ENCODE measurements at regions not wholly inside any gene's neighbourhood (a gene's known extent, or its start where the extent isn't known, plus 50 kb on each side); places are given as distances from the start of the nearest gene placed in this dataset.

- no peak for ATAC-seq
- H3K36me3 ChIP-seq, result no peaks in the 10 kb centered on the region
- H3K4me1 ChIP-seq, result no peaks in the 10 kb centered on the region
- H3K4me3 ChIP-seq, result no peak overlapping the region
- H3K27ac ChIP-seq, result no peak overlapping the region
- TF ChIP-seq CTCF (IDR thresholded peaks at IDR 0.05) (no peak), POLR2AphosphoS5 (IDR thresholded peaks at IDR 0.05) (no peak)
- H3K27me3 ChIP-seq, result no peaks in the 10 kb centered on the region
- H3K9me3 ChIP-seq, result no peaks in the 10 kb centered on the region
- 75 to 77% methylated on average over 6 to 7 of the region's 7 CpGs for WGBS, 2 donors (ENCODE audit: low coverage in 1 of 2)
Observed at GRCh38 chr4:186808630-186809018, 85.0 kb upstream of the FAT1 start.

- Histone ChIP-seq H3K4me1 (no peaks in the 10 kb centered on the region), H3K36me3 (no peaks in the 10 kb centered on the region), H3K27ac (no peak overlapping the region), H3K4me3 (no peak overlapping the region), H3K9me3 (no peaks in the 10 kb centered on the region), H3K27me3 (no peaks in the 10 kb centered on the region)
- TF ChIP-seq POLR2AphosphoS5 (IDR thresholded peaks at IDR 0.05), result no peak
- TF ChIP-seq POLR2A (IDR thresholded peaks at IDR 0.05), result no peak
- TF ChIP-seq CTCF (IDR thresholded peaks at IDR 0.05), result no peak
- TF ChIP-seq EP300 (IDR thresholded peaks at IDR 0.05), result no peak
- ATAC-seq, result no peak
- 85% methylated on average over 2 of the region's 2 CpGs; no CpG with 5 or more reads in 1 of the 2 donors for WGBS, 2 donors (ENCODE audit: low coverage in 1 of 2)
Observed at GRCh38 chr4:186809070-186809469, 85.4 kb upstream of the FAT1 start.

DNA sequence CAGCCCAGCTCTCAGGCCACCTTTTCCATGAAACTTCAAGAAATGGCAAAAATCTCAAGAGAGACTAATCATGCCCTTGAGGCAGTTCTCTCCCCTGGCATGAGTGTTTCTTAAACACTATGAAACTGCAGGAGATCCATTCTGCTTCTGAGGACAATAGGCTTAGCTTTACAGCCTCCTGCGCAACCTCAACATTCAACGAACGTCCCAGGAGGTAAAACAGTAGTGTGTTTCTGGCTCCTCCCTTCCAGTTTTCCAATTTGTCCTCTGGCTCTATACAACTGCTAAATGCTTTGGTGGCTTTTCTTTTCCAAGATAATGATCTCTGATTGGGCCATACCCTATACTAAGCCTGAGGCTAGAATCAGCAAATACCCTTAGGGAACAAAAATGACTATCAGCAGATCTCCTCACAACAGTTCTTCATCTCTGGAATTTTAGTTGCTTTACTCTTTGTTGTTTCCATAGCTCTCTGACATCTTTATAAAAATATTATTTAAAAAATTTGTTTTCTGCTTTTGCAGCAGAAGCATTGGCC, 87.0 kb upstream of the FAT1 start:
- 75 to 100% methylated on average over 2 to 3 of the region's 3 CpGs for WGBS, 2 donors (ENCODE audit: low coverage in 1 of 2)
- Histone ChIP-seq H3K27me3 (no peaks in the 10 kb centered on the region), H3K27ac (no peak overlapping the region), H3K4me1 (no peaks in the 10 kb centered on the region), H3K9me3 (no peaks in the 10 kb centered on the region), H3K36me3 (no peaks in the 10 kb centered on the region), H3K4me3 (no peak overlapping the region)
- no peak for ATAC-seq
- TF ChIP-seq POLR2AphosphoS5 (IDR thresholded peaks at IDR 0.05) (no peak), EP300 (IDR thresholded peaks at IDR 0.05) (no peak), CTCF (IDR thresholded peaks at IDR 0.05) (no peak), POLR2A (IDR thresholded peaks at IDR 0.05) (no peak)

GRCh38 chr4:186812592-186812991, 88.9 kb upstream of the FAT1 start:
- H3K4me3 ChIP-seq, result no peak overlapping the region
- TF ChIP-seq CTCF (IDR thresholded peaks at IDR 0.05) (no peak), POLR2A (IDR thresholded peaks at IDR 0.05) (no peak), POLR2AphosphoS5 (IDR thresholded peaks at IDR 0.05) (no peak), EP300 (IDR thresholded peaks at IDR 0.05) (no peak)
- H3K27ac ChIP-seq, result no peak overlapping the region
- no peaks in the 10 kb centered on the region for H3K9me3 ChIP-seq
- H3K36me3 ChIP-seq, result no peaks in the 10 kb centered on the region
- no peaks in the 10 kb centered on the region for H3K27me3 ChIP-seq
- ATAC-seq, result no peak
- no peaks in the 10 kb centered on the region for H3K4me1 ChIP-seq

- Histone ChIP-seq H3K27me3 (no peaks in the 10 kb centered on the region), H3K4me1 (no peaks in the 10 kb centered on the region), H3K9me3 (no peaks in the 10 kb centered on the region), H3K36me3 (no peaks in the 10 kb centered on the region), H3K27ac (no peak overlapping the region), H3K4me3 (no peak overlapping the region)
- no peak for ATAC-seq
- WGBS, 2 donors (ENCODE audit: low coverage in 1 of 2), result 81 to 93% methylated on average over 2 to 3 of the region's 3 CpGs
- TF ChIP-seq CTCF (IDR thresholded peaks at IDR 0.05), result no peak
- TF ChIP-seq EP300 (IDR thresholded peaks at IDR 0.05), result no peak
- TF ChIP-seq POLR2AphosphoS5 (IDR thresholded peaks at IDR 0.05), result no peak
- TF ChIP-seq POLR2A (IDR thresholded peaks at IDR 0.05), result no peak
Observed at GRCh38 chr4:186813377-186814068, 89.9 kb upstream of the FAT1 start.

Data from gastroesophageal sphincter (tissue), 4 donors.